ENCODE measurements at regions not wholly inside any gene's neighbourhood (a gene's known extent, or its start where the extent isn't known, plus 50 kb on each side); places are given as distances from the start of the nearest gene placed in this dataset.
A peak's percentile ranks its signal among the peaks of the same experiment; 100 is the strongest.

GRCh38 chr10:78165617-78166016 lies 132.0 kb downstream of the RPS24 start:
- peak; percentile 29 for TF ChIP-seq CTCF (IDR thresholded peaks at IDR 0.05; ENCODE audit: low read depth, low read length)
- H3K4me1 ChIP-seq = peaks cover 5% of the 10 kb centered on the region; the same call in 1 of the 2 replicates
- peak; percentile 20 for DNase-seq
- H3K36me3 ChIP-seq = no peaks in the 10 kb centered on the region
- no peak overlapping the region for H3K4me3 ChIP-seq (ENCODE audit: low read depth, low read length)
- no peaks in the 10 kb centered on the region for H3K9me3 ChIP-seq
- H3K27me3 ChIP-seq = no peaks in the 10 kb centered on the region

GRCh38 chr10:78166261-78166660 lies 132.6 kb downstream of the RPS24 start:
- Histone ChIP-seq H3K36me3 (no peaks in the 10 kb centered on the region), H3K9me3 (no peaks in the 10 kb centered on the region), H3K4me1 (peaks cover 5% of the 10 kb centered on the region; the same call in 1 of the 2 replicates), H3K27me3 (no peaks in the 10 kb centered on the region), H3K4me3 (ENCODE audit: low read depth, low read length) (no peak overlapping the region)
- no peak for DNase-seq
- TF ChIP-seq CTCF (IDR thresholded peaks at IDR 0.05; ENCODE audit: low read depth, low read length) = no peak

DNA sequence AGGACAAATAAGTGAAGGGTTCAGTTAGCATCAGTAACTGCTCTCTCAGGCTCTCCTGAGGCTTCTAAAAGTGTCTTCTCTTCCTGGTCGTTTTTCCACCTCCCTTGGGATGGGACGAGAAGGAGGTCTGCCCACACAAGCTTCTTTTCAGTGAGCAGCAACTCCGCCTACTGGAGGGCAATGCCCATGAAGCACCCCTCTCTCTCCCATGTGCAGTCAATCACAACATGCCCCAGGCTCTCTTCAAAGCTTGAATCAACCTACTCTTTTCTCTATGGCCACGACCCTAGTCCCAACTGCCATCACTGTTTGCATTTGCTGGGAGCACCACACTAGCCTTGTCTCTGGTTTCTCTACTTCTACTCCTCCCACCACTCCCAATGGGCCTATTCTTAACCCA lies 135.6 kb downstream of the RPS24 start:
- Histone ChIP-seq H3K27me3 (no peaks in the 10 kb centered on the region), H3K4me1 (peaks cover 5% of the 10 kb centered on the region; the same call in 1 of the 2 replicates), H3K9me3 (no peaks in the 10 kb centered on the region), H3K4me3 (ENCODE audit: low read depth, low read length) (no peak overlapping the region), H3K36me3 (no peaks in the 10 kb centered on the region)
- no peak for DNase-seq
- TF ChIP-seq CTCF (IDR thresholded peaks at IDR 0.05; ENCODE audit: low read depth, low read length) = no peak

DNA sequence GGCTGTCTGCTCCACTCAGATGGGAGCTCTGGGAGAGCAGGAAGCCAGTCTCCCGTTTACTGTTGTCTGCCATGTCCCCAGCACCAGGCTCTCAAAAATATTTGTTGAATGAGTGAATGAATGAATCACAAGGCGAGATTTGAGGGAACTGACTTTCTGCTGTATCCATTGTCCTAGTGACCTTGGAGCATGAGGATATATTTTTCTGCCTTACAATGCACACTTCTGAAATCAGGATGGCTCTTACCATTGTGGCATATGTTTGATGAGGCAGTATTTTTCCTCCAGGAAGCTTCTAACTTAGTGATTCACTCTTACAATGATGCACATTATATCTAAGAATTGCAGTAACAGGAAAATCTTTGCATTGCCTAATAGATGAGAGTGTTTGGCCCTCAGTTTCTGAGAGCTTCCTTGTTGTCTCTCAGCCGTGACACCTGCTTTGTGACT lies 136.4 kb downstream of the RPS24 start:
- Histone ChIP-seq H3K4me3 (ENCODE audit: low read depth, low read length) (no peak overlapping the region), H3K36me3 (no peaks in the 10 kb centered on the region), H3K4me1 (peaks cover 5% of the 10 kb centered on the region; the same call in 1 of the 2 replicates), H3K27me3 (no peaks in the 10 kb centered on the region), H3K9me3 (no peaks in the 10 kb centered on the region)
- no peak for DNase-seq
- TF ChIP-seq CTCF (IDR thresholded peaks at IDR 0.05; ENCODE audit: low read depth, low read length) = no peak

DNA sequence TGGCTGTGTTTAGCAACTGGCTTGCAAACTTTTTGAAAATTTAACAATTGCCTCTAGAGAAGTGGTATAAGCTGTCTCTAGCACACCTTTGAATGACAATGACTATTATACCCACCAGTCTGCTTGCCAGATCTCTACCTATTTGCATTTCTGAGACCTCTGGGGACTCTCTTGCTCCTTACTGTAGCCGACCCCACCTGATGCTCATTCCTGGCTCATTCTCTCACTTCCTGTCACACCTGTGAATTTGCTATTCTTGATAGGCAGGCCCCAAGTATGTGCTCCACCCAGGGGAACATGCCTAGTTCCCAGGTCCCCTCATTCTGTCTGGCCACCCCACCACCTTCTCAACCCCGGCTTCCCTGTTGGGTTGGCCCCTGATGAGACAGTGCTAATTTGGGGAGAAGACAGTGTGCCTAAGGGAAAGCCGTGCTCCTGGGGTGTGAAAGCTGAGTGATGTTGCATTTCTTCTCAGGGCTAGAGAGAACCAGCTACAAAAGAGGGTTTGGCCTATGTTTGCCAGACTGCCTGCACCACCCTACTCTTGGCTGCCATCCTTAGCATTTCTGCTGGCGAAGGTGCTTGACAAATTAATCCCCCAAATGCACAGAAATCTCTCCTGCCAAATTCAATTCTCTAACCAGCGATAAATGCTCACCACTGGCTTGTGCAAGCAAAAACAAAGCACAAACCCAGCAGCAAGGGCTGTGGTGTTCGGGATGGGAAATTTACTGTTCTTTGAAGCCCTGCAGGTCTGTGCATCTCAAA lies 138.2 kb downstream of the RPS24 start:
- no peak for DNase-seq
- TF ChIP-seq CTCF (IDR thresholded peaks at IDR 0.05; ENCODE audit: low read depth, low read length) = no peak
- H3K4me3 ChIP-seq (ENCODE audit: low read depth, low read length) = no peak overlapping the region
- no peaks in the 10 kb centered on the region for H3K9me3 ChIP-seq
- no peaks in the 10 kb centered on the region for H3K4me1 ChIP-seq
- no peaks in the 10 kb centered on the region for H3K27me3 ChIP-seq
- no peaks in the 10 kb centered on the region for H3K36me3 ChIP-seq

DNA sequence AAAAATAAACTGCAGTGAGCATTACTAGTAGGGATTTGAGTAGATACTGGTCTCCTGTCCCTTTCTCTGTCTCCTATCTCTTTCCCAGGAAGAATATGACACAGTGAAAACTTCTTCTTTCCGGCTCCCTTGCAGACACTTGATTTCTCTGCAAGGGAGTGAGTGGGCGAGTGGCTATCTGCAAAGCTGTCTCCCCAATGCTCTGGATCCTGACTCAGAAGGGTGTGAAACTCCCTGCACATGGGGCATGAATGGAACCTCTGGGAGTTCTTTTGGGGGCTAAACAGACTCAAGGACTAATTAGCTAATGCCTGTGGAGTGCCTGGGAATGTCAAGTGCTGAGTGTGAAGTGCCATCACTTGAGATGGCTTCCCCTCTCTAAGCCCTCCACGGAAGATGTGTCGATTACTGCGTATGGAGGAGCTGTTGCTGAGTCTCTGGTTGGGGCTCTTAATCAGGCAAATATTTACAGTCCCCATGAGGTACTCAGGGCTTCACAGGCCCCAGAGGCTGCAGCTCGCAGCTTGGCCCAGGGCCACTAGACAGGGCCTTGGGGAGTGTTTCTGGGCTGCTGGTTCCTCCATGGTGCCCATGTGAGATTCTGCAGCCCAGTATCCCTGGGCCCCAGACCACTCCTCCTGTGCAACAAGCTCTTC lies 139.8 kb downstream of the RPS24 start:
- Histone ChIP-seq H3K4me1 (no peaks in the 10 kb centered on the region), H3K36me3 (no peaks in the 10 kb centered on the region), H3K4me3 (ENCODE audit: low read depth, low read length) (no peak overlapping the region), H3K27me3 (no peaks in the 10 kb centered on the region), H3K9me3 (no peaks in the 10 kb centered on the region)
- TF ChIP-seq CTCF (IDR thresholded peaks at IDR 0.05; ENCODE audit: low read depth, low read length) = no peak
- DNase-seq = no peak
